ENCODE measurements at regions not wholly inside any gene's neighbourhood (a gene's known extent, or its start where the extent isn't known, plus 50 kb on each side); places are given as distances from the start of the nearest gene placed in this dataset.

GRCh38 chr10:53239873-53240272 is 467.3 kb upstream of the MBL2 start:
- Histone ChIP-seq H3K14ac (ENCODE audit: low read length in 2 of 2) (no peak overlapping the region), H3K9ac (ENCODE audit: low read length) (no peak overlapping the region)
- 95% methylated on average over 3 of the region's 4 CpGs for WGBS

GRCh38 chr10:53236941-53237340 is 464.4 kb upstream of the MBL2 start:
- no peaks in the 10 kb centered on the region for H3K4me1 ChIP-seq (ENCODE audit: control insufficient read depth, insufficient read depth, low read depth, low read length)
- no peaks in the 10 kb centered on the region for H3K36me3 ChIP-seq (ENCODE audit: control insufficient read depth in 1 of 2, insufficient read depth in 2 of 2, low read depth in 1 of 2, low read length in 2 of 2)
- H3K23ac ChIP-seq (ENCODE audit: low read length in 2 of 2), result no peak overlapping the region
- H3K79me1 ChIP-seq (replicated peaks; ENCODE audit: low read length, poor library complexity, severe bottlenecking), result no peaks in the 10 kb centered on the region
- H3K9ac ChIP-seq (ENCODE audit: low read length), result no peak overlapping the region
- DNase-seq, result no peak
- H3K14ac ChIP-seq (ENCODE audit: low read length in 2 of 2), result no peak overlapping the region
- no peak overlapping the region for H2BK12ac ChIP-seq (ENCODE audit: low read length in 2 of 2)
- H3K9me3 ChIP-seq (ENCODE audit: control insufficient read depth, low read length), result no peaks in the 10 kb centered on the region
- no CpG with 5 or more reads among the region's 1 CpG for WGBS
- H3K18ac ChIP-seq (ENCODE audit: low read depth in 1 of 2, low read length in 2 of 2), result no peak overlapping the region
- H2AFZ ChIP-seq (ENCODE audit: low read depth, low read length), result no peak overlapping the region
- no peak overlapping the region for H2BK5ac ChIP-seq (ENCODE audit: low read depth, low read length, poor library complexity, severe bottlenecking)
- H2AK5ac ChIP-seq (ENCODE audit: low read length, severe bottlenecking), result no peak overlapping the region
- H2BK120ac ChIP-seq (ENCODE audit: low read depth, low read length), result no peak overlapping the region
- H4K8ac ChIP-seq (ENCODE audit: low read length), result no peak overlapping the region
- no peak overlapping the region for H3K4me2 ChIP-seq (ENCODE audit: low read length, poor library complexity, severe bottlenecking)
- no peak overlapping the region for H3K27ac ChIP-seq (ENCODE audit: low read length, poor library complexity, severe bottlenecking)
- no peak overlapping the region for H3K4me3 ChIP-seq (ENCODE audit: insufficient read depth in 1 of 2, low read depth in 1 of 2, low read length in 2 of 2)
- H2BK15ac ChIP-seq (ENCODE audit: low read depth, poor library complexity, severe bottlenecking), result no peak overlapping the region
- H4K91ac ChIP-seq (ENCODE audit: low read length), result no peak overlapping the region
- no peaks in the 10 kb centered on the region for H3K27me3 ChIP-seq (ENCODE audit: control insufficient read depth in 1 of 2, insufficient read depth in 1 of 2, low read length in 2 of 2)
- H3K4ac ChIP-seq (ENCODE audit: low read depth in 1 of 2, low read length in 2 of 2), result no peak overlapping the region

More at GRCh38 chr10:53239873-53240272, 467.3 kb upstream of the MBL2 start:
- H4K91ac ChIP-seq (ENCODE audit: low read length), result no peak overlapping the region
- H3K36me3 ChIP-seq (ENCODE audit: control insufficient read depth in 1 of 2, insufficient read depth in 2 of 2, low read depth in 1 of 2, low read length in 2 of 2), result no peaks in the 10 kb centered on the region
- no peak overlapping the region for H2BK5ac ChIP-seq (ENCODE audit: low read depth, low read length, poor library complexity, severe bottlenecking)
- no peak overlapping the region for H2AK5ac ChIP-seq (ENCODE audit: low read length, severe bottlenecking)
- no peak overlapping the region for H2BK120ac ChIP-seq (ENCODE audit: low read depth, low read length)
- H3K4me2 ChIP-seq (ENCODE audit: low read length, poor library complexity, severe bottlenecking), result no peak overlapping the region
- no peaks in the 10 kb centered on the region for H3K79me1 ChIP-seq (replicated peaks; ENCODE audit: low read length, poor library complexity, severe bottlenecking)
- H2BK12ac ChIP-seq (ENCODE audit: low read length in 2 of 2), result no peak overlapping the region
- H2BK15ac ChIP-seq (ENCODE audit: low read depth, poor library complexity, severe bottlenecking), result no peak overlapping the region
- no peak overlapping the region for H3K18ac ChIP-seq (ENCODE audit: low read depth in 1 of 2, low read length in 2 of 2)
- H3K23ac ChIP-seq (ENCODE audit: low read length in 2 of 2), result no peak overlapping the region
- H4K8ac ChIP-seq (ENCODE audit: low read length), result no peak overlapping the region
- DNase-seq, result no peak
- no peak overlapping the region for H3K4ac ChIP-seq (ENCODE audit: low read depth in 1 of 2, low read length in 2 of 2)
- H3K27me3 ChIP-seq (ENCODE audit: control insufficient read depth in 1 of 2, insufficient read depth in 1 of 2, low read length in 2 of 2), result no peaks in the 10 kb centered on the region
- H3K4me1 ChIP-seq (ENCODE audit: control insufficient read depth, insufficient read depth, low read depth, low read length), result no peaks in the 10 kb centered on the region
- H2AFZ ChIP-seq (ENCODE audit: low read depth, low read length), result no peak overlapping the region
- H3K27ac ChIP-seq (ENCODE audit: low read length, poor library complexity, severe bottlenecking), result no peak overlapping the region
- H3K9me3 ChIP-seq (ENCODE audit: control insufficient read depth, low read length), result no peaks in the 10 kb centered on the region
- no peak overlapping the region for H3K4me3 ChIP-seq (ENCODE audit: insufficient read depth in 1 of 2, low read depth in 1 of 2, low read length in 2 of 2)

- Histone ChIP-seq H3K27ac (ENCODE audit: low read length, poor library complexity, severe bottlenecking) (no peak overlapping the region), H3K36me3 (ENCODE audit: control insufficient read depth in 1 of 2, insufficient read depth in 2 of 2, low read depth in 1 of 2, low read length in 2 of 2) (no peaks in the 10 kb centered on the region), H2BK15ac (ENCODE audit: low read depth, poor library complexity, severe bottlenecking) (no peak overlapping the region), H3K4me1 (ENCODE audit: control insufficient read depth, insufficient read depth, low read depth, low read length) (no peaks in the 10 kb centered on the region), H2BK120ac (ENCODE audit: low read depth, low read length) (no peak overlapping the region), H2BK5ac (ENCODE audit: low read depth, low read length, poor library complexity, severe bottlenecking) (no peak overlapping the region), H3K4me2 (ENCODE audit: low read length, poor library complexity, severe bottlenecking) (no peak overlapping the region), H3K79me1 (replicated peaks; ENCODE audit: low read length, poor library complexity, severe bottlenecking) (no peaks in the 10 kb centered on the region), H3K27me3 (ENCODE audit: control insufficient read depth in 1 of 2, insufficient read depth in 1 of 2, low read length in 2 of 2) (no peaks in the 10 kb centered on the region), H3K14ac (ENCODE audit: low read length in 2 of 2) (no peak overlapping the region), H3K9me3 (ENCODE audit: control insufficient read depth, low read length) (no peaks in the 10 kb centered on the region), H3K9ac (ENCODE audit: low read length) (no peak overlapping the region), H2BK12ac (ENCODE audit: low read length in 2 of 2) (no peak overlapping the region), H2AFZ (ENCODE audit: low read depth, low read length) (no peak overlapping the region), H3K4ac (ENCODE audit: low read depth in 1 of 2, low read length in 2 of 2) (no peak overlapping the region), H3K4me3 (ENCODE audit: insufficient read depth in 1 of 2, low read depth in 1 of 2, low read length in 2 of 2) (no peak overlapping the region), H4K91ac (ENCODE audit: low read length) (no peak overlapping the region), H2AK5ac (ENCODE audit: low read length, severe bottlenecking) (no peak overlapping the region), H4K8ac (ENCODE audit: low read length) (no peak overlapping the region), H3K18ac (ENCODE audit: low read depth in 1 of 2, low read length in 2 of 2) (no peak overlapping the region), H3K23ac (ENCODE audit: low read length in 2 of 2) (no peak overlapping the region)
- no peak for DNase-seq
- 20% methylated on average over 1 of the region's 1 CpG for WGBS
Measured at GRCh38 chr10:53233749-53234148, 461.2 kb upstream of the MBL2 start.

- Histone ChIP-seq H2BK5ac (ENCODE audit: low read depth, low read length, poor library complexity, severe bottlenecking) (no peak overlapping the region), H3K4me2 (ENCODE audit: low read length, poor library complexity, severe bottlenecking) (no peak overlapping the region), H2BK15ac (ENCODE audit: low read depth, poor library complexity, severe bottlenecking) (no peak overlapping the region), H3K36me3 (ENCODE audit: control insufficient read depth in 1 of 2, insufficient read depth in 2 of 2, low read depth in 1 of 2, low read length in 2 of 2) (no peaks in the 10 kb centered on the region), H3K27ac (ENCODE audit: low read length, poor library complexity, severe bottlenecking) (no peak overlapping the region), H3K18ac (ENCODE audit: low read depth in 1 of 2, low read length in 2 of 2) (no peak overlapping the region), H2AK5ac (ENCODE audit: low read length, severe bottlenecking) (no peak overlapping the region), H2BK120ac (ENCODE audit: low read depth, low read length) (no peak overlapping the region), H2BK12ac (ENCODE audit: low read length in 2 of 2) (no peak overlapping the region), H4K8ac (ENCODE audit: low read length) (no peak overlapping the region), H3K14ac (ENCODE audit: low read length in 2 of 2) (no peak overlapping the region), H3K79me1 (replicated peaks; ENCODE audit: low read length, poor library complexity, severe bottlenecking) (no peaks in the 10 kb centered on the region), H3K4me1 (ENCODE audit: control insufficient read depth, insufficient read depth, low read depth, low read length) (no peaks in the 10 kb centered on the region), H4K91ac (ENCODE audit: low read length) (no peak overlapping the region), H3K4me3 (ENCODE audit: insufficient read depth in 1 of 2, low read depth in 1 of 2, low read length in 2 of 2) (no peak overlapping the region), H3K9me3 (ENCODE audit: control insufficient read depth, low read length) (no peaks in the 10 kb centered on the region), H2AFZ (ENCODE audit: low read depth, low read length) (no peak overlapping the region), H3K9ac (ENCODE audit: low read length) (no peak overlapping the region), H3K4ac (ENCODE audit: low read depth in 1 of 2, low read length in 2 of 2) (no peak overlapping the region), H3K23ac (ENCODE audit: low read length in 2 of 2) (no peak overlapping the region), H3K27me3 (ENCODE audit: control insufficient read depth in 1 of 2, insufficient read depth in 1 of 2, low read length in 2 of 2) (no peaks in the 10 kb centered on the region)
- DNase-seq, result no peak
- no CpG with 5 or more reads among the region's 2 CpGs for WGBS
Measured at GRCh38 chr10:53230651-53231050, 458.1 kb upstream of the MBL2 start.

All from mesenchymal stem cell (in vitro differentiated cells and primary cell).